SIG-M5 treated with dmso at 0.1 percent for 504 hours (cell line): ENCODE measurements at regions not wholly inside any gene's neighbourhood (a gene's known extent, or its start where the extent isn't known, plus 50 kb on each side); places are given as distances from the start of the nearest gene placed in this dataset.

ENCODE experiments used
- DNase-seq: peaks from one replicate; lab custom pipeline; 2025; ENCODE audit not compliant: unreplicated experiment; lab: John Stamatoyannopoulos, UW

GRCh38 chr3:96012939-96013338 lies 801.5 kb upstream of the EPHA6 start:
- DNase-seq, result no peak

- DNase-seq, result no peak
These were observed 796.8 kb upstream of the EPHA6 start for GRCh38 chr3:96017556-96017955.

- DNase-seq, result no peak
These were observed 791.7 kb upstream of the EPHA6 start for GRCh38 chr3:96022676-96023075.

- no peak for DNase-seq
These were observed 786.7 kb upstream of the EPHA6 start for GRCh38 chr3:96027718-96028117.

- no peak for DNase-seq
These were observed 774.8 kb upstream of the EPHA6 start for GRCh38 chr3:96039632-96040031.

- no peak for DNase-seq
These were observed 755.1 kb upstream of the EPHA6 start for GRCh38 chr3:96059301-96059700.

- no peak for DNase-seq
These were observed 745.3 kb upstream of the EPHA6 start for GRCh38 chr3:96069065-96069464.

- DNase-seq, result no peak
These were observed 743.7 kb upstream of the EPHA6 start for GRCh38 chr3:96070678-96071077.

- no peak for DNase-seq
These were observed 743.3 kb upstream of the EPHA6 start for GRCh38 chr3:96071097-96071496.

- DNase-seq, result no peak
These were observed 742.2 kb upstream of the EPHA6 start for GRCh38 chr3:96072226-96072625.

- no peak for DNase-seq
These were observed 730.8 kb upstream of the EPHA6 start for GRCh38 chr3:96083610-96084009.

GRCh38 chr3:96086018-96086417 lies 728.4 kb upstream of the EPHA6 start:
- DNase-seq, result no peak

GRCh38 chr3:96101006-96101560 lies 713.3 kb upstream of the EPHA6 start:
- DNase-seq, result no peak

GRCh38 chr3:96106701-96107100 lies 707.7 kb upstream of the EPHA6 start:
- no peak for DNase-seq
